ENCODE measurements at regions not wholly inside any gene's neighbourhood (a gene's known extent, or its start where the extent isn't known, plus 50 kb on each side); places are given as distances from the start of the nearest gene placed in this dataset.
A peak's percentile ranks its signal among the peaks of the same experiment; 100 is the strongest.

DNA sequence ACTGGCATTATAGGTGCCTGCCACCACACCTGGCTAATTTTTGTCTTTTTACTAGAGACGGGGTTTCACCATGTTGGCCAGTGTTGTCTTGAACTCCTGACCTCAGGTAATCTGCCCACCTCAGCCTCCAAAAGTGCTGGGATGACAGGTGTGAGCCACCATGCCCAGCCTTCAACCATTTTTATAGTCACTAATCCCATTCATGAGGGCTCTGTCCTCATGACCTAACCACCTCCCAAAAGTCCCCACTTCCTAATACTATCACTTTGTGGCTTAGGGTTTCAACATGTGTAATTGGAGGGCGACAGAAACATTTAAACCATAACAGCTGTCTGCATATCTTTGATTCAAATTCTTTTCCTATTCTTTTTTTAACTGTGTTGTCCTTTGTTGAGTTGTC lies 229.6 kb upstream of the AGA start:
- DNase-seq (ENCODE audit: low read depth): no peak
- H3K4me3 ChIP-seq (ENCODE audit: low read depth, low read length): no peak overlapping the region
- TF ChIP-seq, protein P1, sequence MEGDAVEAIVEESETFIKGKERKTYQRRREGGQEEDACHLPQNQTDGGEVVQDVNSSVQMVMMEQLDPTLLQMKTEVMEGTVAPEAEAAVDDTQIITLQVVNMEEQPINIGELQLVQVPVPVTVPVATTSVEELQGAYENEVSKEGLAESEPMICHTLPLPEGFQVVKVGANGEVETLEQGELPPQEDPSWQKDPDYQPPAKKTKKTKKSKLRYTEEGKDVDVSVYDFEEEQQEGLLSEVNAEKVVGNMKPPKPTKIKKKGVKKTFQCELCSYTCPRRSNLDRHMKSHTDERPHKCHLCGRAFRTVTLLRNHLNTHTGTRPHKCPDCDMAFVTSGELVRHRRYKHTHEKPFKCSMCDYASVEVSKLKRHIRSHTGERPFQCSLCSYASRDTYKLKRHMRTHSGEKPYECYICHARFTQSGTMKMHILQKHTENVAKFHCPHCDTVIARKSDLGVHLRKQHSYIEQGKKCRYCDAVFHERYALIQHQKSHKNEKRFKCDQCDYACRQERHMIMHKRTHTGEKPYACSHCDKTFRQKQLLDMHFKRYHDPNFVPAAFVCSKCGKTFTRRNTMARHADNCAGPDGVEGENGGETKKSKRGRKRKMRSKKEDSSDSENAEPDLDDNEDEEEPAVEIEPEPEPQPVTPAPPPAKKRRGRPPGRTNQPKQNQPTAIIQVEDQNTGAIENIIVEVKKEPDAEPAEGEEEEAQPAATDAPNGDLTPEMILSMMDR (IDR thresholded peaks at IDR 0.05; ENCODE audit: insufficient read depth, low read length): no peak

DNA sequence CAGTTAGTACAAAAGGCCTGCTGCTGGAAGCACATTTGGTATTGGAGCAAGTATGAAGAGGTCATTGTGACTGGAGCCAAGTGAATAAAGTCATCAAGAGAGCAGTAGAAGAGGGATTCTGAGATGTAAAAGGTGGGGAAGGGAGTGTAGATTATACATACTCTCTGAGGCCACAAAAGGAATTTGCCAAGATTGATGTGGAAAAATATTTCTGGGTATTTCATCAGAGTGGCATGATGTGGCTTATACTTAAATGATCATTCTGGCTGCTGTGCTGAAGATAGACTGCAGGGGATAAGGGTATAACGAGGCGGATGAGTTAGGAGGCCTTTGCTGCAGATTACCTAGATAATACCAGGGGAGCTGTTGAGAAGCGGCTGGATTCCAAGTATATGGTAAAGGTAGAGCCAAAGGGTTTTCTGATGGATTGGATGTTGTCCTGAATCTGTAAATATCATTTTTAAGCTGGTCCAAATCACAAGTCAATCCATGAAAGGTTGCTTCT lies 231.8 kb upstream of the AGA start:
- TF ChIP-seq, protein P1 (IDR thresholded peaks at IDR 0.05; ENCODE audit: insufficient read depth, low read length): no peak
- H3K4me3 ChIP-seq (ENCODE audit: low read depth, low read length): no peak overlapping the region
- DNase-seq (ENCODE audit: low read depth): peak; percentile 7

DNA sequence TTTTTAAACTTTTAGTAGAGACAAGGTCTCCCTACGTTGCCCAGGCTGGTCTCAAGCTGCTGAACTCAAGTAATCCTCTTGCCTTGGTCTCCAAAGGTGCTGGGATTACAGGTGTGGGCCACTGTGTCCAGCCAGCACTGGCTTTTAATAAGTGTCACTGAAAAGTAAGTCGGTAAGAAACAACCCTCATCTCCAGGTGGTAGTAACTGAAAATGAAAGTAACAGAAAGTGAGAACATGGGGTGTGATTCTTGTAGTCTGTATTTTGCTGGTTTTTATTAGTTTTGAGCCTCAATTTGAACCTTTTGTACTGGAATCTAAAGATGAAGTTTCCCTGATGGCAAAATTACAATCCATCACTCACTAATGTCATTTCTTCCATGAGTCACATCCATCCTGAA lies 238.1 kb upstream of the AGA start:
- TF ChIP-seq, protein P1 (IDR thresholded peaks at IDR 0.05; ENCODE audit: insufficient read depth, low read length): no peak
- DNase-seq (ENCODE audit: low read depth): no peak
- H3K4me3 ChIP-seq (ENCODE audit: low read depth, low read length): no peak overlapping the region

DNA sequence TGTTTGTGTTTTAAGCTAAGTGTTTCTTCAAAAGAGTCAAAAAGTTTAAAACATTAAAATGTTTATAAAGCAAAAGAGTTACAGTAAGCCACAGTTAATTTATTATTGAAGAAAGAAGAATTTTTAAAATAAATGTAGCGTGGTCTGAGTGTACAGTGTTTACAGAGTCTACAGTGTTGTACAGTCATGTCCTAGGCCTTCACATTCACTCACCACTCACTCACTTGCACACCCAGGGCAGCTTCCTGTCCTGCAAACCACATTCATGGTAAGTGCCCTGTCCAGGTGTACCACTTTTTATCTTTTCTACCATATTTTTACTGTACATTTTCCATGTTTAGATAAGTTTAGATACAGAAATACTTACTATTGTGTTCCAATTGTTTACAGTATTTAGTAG lies 239.7 kb upstream of the AGA start:
- DNase-seq (ENCODE audit: low read depth): no peak
- H3K4me3 ChIP-seq (ENCODE audit: low read depth, low read length): no peak overlapping the region
- TF ChIP-seq, protein P1 (IDR thresholded peaks at IDR 0.05; ENCODE audit: insufficient read depth, low read length): no peak

DNA sequence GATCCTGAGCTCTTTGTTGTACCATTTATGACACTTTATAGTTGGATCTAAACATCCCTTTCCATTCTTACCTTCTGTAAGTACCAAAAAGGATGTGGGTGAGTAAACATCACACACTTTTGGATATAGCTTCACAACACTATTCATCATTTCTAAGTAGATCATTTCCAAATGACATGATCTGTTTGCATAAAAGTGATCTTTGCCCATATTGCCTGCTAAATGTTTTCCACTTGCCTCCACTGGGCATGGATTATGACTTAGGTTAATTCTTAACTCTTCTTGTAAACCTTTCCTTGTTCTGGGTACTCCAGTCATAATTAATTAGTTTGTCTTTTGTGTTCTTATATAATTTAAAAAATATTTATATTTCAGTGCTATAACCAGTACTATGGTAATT lies 244.9 kb upstream of the AGA start:
- TF ChIP-seq, protein P1 (IDR thresholded peaks at IDR 0.05; ENCODE audit: insufficient read depth, low read length): no peak
- DNase-seq (ENCODE audit: low read depth): no peak
- H3K4me3 ChIP-seq (ENCODE audit: low read depth, low read length): no peak overlapping the region

DNA sequence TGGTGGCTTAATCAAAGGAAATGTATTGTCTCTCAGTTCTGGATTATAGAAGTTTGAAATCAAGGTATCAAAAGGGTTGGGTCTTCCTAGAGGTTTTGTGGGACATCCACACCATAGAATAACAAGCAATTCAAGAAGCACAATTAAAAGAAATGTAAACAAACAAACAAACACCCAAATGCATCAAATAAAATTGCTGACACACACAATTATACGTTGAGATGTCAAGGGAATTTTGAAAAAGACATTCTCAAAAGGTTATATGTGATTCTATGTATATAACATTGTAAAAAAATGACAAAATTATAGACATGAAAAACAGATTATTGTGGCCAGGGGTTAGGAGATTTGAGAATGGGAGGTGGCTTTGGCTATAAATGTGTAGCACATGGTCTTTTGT lies 250.7 kb upstream of the AGA start:
- TF ChIP-seq, protein P1 (IDR thresholded peaks at IDR 0.05; ENCODE audit: insufficient read depth, low read length): no peak
- no peak for DNase-seq (ENCODE audit: low read depth)
- H3K4me3 ChIP-seq (ENCODE audit: low read depth, low read length): no peak overlapping the region

DNA sequence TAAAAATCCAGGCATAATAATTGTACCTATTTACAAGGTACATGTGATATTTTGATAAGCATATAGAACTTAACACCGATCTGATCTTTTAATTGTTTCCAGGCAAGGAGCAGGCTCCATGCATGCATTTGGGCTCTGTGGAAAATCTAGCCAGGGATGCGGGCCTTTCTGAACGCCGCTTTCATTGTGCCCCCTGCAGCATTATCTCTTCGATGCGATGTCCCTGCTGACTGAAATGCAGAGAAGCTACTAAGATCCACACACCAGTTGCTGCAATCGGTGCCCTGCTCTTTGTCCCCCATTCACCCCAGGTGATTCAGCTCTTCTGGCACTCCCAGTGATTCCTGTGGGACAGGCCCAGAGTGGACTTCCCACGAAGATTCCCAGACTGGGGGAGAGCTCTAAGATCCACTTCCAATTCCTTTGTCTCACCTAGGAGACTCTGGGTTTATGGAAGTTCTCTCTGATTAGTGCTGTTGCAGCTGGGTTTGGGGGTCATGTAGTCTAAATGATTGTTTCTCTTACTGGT lies 254.3 kb upstream of the AGA start:
- TF ChIP-seq, protein P1 (IDR thresholded peaks at IDR 0.05; ENCODE audit: insufficient read depth, low read length): no peak
- no peak for DNase-seq (ENCODE audit: low read depth)
- H3K4me3 ChIP-seq (ENCODE audit: low read depth, low read length): no peak overlapping the region
